ENCODE measurements at regions not wholly inside any gene's neighbourhood (a gene's known extent, or its start where the extent isn't known, plus 50 kb on each side); places are given as distances from the start of the nearest gene placed in this dataset.

DNA sequence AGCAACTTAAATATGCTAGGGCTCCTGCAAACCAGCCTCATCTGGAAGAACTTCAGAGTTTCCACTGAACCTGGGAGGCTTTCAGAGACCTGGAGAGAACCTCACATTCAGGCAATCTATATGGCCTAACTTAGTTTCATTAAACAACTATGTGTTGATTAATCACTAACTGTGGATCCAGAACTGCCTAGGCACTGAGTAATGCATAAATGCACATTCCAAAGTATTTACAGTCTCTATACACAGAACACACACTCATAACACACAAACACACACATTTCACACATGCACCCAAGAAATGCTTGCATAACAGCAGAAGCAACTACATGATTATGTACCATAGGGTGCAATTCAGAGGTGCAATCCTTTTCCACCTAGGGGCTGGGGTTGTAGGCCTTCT, 552.8 kb downstream of the BCL11A start:
- Histone ChIP-seq H3K36me3 (ENCODE audit: control insufficient read depth in 3 of 3, insufficient read depth in 2 of 3, low read depth in 1 of 3, low read length in 3 of 3) (no peaks in the 10 kb centered on the region), H3K9me3 (ENCODE audit: control insufficient read depth in 2 of 2, insufficient read depth in 1 of 2, low read depth in 1 of 2, low read length in 1 of 2) (no peaks in the 10 kb centered on the region), H3K4me3 (ENCODE audit: low read depth in 1 of 3, low read length in 3 of 3) (no peak overlapping the region), H3K4me1 (ENCODE audit: control insufficient read depth in 3 of 3, insufficient read depth in 2 of 3, low read depth in 1 of 3, low read length in 2 of 3) (peaks cover 0 to 2% (median 1%) of the 10 kb centered on the region in 3 donors), H3K27me3 (ENCODE audit: control insufficient read depth in 3 of 3, insufficient read depth in 3 of 3, low read length in 3 of 3) (no peaks in the 10 kb centered on the region), H3K27ac (ENCODE audit: low read depth in 1 of 3, low read length in 2 of 3) (no peak overlapping the region)
- DNase-seq (no peak), FAIRE-seq (no peak)

DNA sequence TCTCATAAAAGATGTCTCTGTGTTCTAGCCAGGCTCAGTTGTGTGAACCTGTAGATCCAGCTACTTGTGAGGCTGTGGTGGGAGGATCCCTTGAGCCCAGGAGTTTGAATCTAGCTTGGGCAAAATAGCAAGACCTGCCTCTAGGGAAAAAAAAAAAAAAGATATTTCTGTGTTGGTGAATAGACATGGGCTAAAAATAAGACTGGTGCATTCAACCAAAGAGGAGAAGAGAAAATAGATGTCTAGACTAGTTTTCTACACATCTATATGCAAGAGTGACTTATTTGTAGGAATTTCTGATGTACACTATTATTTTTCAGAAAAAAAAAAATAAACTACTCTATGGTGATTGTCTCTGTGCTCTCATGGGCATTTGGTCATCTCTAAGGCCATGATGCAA, 555.1 kb downstream of the BCL11A start:
- DNase-seq = no peak
- FAIRE-seq = no peak
- Histone ChIP-seq H3K27me3 (ENCODE audit: control insufficient read depth in 3 of 3, insufficient read depth in 3 of 3, low read length in 3 of 3) (no peaks in the 10 kb centered on the region), H3K27ac (ENCODE audit: low read depth in 1 of 3, low read length in 2 of 3) (no peak overlapping the region), H3K9me3 (ENCODE audit: control insufficient read depth in 2 of 2, insufficient read depth in 1 of 2, low read depth in 1 of 2, low read length in 1 of 2) (no peaks in the 10 kb centered on the region), H3K4me3 (ENCODE audit: low read depth in 1 of 3, low read length in 3 of 3) (no peak overlapping the region), H3K4me1 (ENCODE audit: control insufficient read depth in 3 of 3, insufficient read depth in 2 of 3, low read depth in 1 of 3, low read length in 2 of 3) (peaks cover 3 to 9% (median 3%) of the 10 kb centered on the region in 3 donors), H3K36me3 (ENCODE audit: control insufficient read depth in 3 of 3, insufficient read depth in 2 of 3, low read depth in 1 of 3, low read length in 3 of 3) (no peaks in the 10 kb centered on the region)

DNA sequence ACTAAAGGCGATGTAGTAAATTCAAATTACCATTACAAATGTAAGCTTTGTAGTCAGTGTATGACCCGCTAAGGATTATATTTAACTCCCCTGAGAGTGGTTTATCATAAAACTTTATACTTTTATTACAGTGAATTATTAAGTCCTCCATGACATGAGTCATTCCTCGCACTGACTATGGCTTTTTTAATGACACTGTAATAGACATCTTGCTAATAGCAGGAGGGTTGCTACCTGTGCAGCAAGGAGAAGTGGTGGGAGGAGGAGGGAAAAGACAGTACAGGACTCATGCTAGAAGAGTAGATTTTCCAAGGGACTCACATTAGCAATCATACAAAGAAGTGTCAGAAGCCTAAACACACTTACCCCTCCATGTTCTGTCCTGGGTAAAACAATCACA, 556.1 kb downstream of the BCL11A start:
- 18 to 68% (median 55%) methylated on average over 3 of the region's 3 CpGs for WGBS, 3 donors
- peak; percentile 63 to 90 for DNase-seq
- Histone ChIP-seq H3K27ac (ENCODE audit: low read depth in 1 of 3, low read length in 2 of 3) (no peak overlapping the region), H3K36me3 (ENCODE audit: control insufficient read depth in 3 of 3, insufficient read depth in 2 of 3, low read depth in 1 of 3, low read length in 3 of 3) (no peaks in the 10 kb centered on the region), H3K9me3 (ENCODE audit: control insufficient read depth in 2 of 2, insufficient read depth in 1 of 2, low read depth in 1 of 2, low read length in 1 of 2) (no peaks in the 10 kb centered on the region), H3K4me1 (ENCODE audit: control insufficient read depth in 3 of 3, insufficient read depth in 2 of 3, low read depth in 1 of 3, low read length in 2 of 3) (peaks cover 3 to 9% (median 3%) of the 10 kb centered on the region in 3 donors), H3K4me3 (ENCODE audit: low read depth in 1 of 3, low read length in 3 of 3) (no peak overlapping the region), H3K27me3 (ENCODE audit: control insufficient read depth in 3 of 3, insufficient read depth in 3 of 3, low read length in 3 of 3) (no peaks in the 10 kb centered on the region)
- peak; percentile 64 for FAIRE-seq

DNA sequence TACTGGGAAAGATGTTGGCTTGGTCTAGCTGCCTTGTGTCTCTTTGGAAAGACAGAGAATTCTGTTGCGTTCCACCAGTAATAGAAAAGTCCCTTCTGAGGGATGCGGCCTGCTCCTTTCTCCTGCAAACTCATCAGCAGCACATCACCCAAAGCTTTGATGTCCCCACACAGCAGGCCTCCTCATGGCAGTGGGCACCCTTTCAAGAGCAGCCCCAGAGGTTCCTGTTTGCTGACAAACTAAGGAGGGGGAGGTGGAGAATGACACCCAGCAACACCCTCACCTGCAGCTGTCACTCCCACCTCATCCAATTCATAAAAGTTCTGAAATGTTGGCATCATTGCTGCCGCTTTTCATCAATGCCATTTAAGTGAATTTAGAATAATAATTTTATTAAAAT, 556.6 kb downstream of the BCL11A start:
- DNase-seq = no peak
- H3K9me3 ChIP-seq (ENCODE audit: control insufficient read depth in 2 of 2, insufficient read depth in 1 of 2, low read depth in 1 of 2, low read length in 1 of 2) = no peaks in the 10 kb centered on the region
- 19 to 56% (median 38%) methylated on average over 3 of the region's 3 CpGs for WGBS, 3 donors
- H3K36me3 ChIP-seq (ENCODE audit: control insufficient read depth in 3 of 3, insufficient read depth in 2 of 3, low read depth in 1 of 3, low read length in 3 of 3) = no peaks in the 10 kb centered on the region
- FAIRE-seq = no peak
- no peak overlapping the region for H3K4me3 ChIP-seq (ENCODE audit: low read depth in 1 of 3, low read length in 3 of 3)
- no peaks in the 10 kb centered on the region for H3K27me3 ChIP-seq (ENCODE audit: control insufficient read depth in 3 of 3, insufficient read depth in 3 of 3, low read length in 3 of 3)
- peak overlapping the region in 1 of 3 donors; percentile 40 for H3K27ac ChIP-seq (ENCODE audit: low read depth in 1 of 3, low read length in 2 of 3)
- H3K4me1 ChIP-seq (ENCODE audit: control insufficient read depth in 3 of 3, insufficient read depth in 2 of 3, low read depth in 1 of 3, low read length in 2 of 3) = peaks cover 3 to 9% (median 3%) of the 10 kb centered on the region in 3 donors

DNA sequence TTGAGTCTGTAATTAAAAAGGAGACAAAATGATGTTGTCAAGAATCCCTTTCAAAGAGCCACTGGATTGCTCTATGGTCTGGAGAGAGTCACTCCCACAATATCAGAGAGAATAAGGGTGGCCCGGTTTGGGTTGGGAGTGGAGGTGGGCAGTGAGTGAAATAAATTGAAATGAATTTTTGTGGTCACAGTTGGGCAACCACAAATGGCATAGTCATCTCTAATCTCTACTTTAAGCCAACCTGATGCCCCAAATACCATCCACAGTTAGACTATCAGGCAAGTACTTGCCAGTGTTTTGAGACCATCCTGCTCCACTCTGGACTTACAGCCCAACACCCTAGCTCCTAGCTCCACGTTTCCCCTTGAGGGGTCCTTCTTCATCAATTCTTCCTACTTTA, 559.7 kb downstream of the BCL11A start:
- peaks cover 3 to 9% (median 3%) of the 10 kb centered on the region in 3 donors for H3K4me1 ChIP-seq (ENCODE audit: control insufficient read depth in 3 of 3, insufficient read depth in 2 of 3, low read depth in 1 of 3, low read length in 2 of 3)
- H3K4me3 ChIP-seq (ENCODE audit: low read depth in 1 of 3, low read length in 3 of 3) = no peak overlapping the region
- H3K27ac ChIP-seq (ENCODE audit: low read depth in 1 of 3, low read length in 2 of 3) = no peak overlapping the region
- H3K9me3 ChIP-seq (ENCODE audit: control insufficient read depth in 2 of 2, insufficient read depth in 1 of 2, low read depth in 1 of 2, low read length in 1 of 2) = no peaks in the 10 kb centered on the region
- DNase-seq = no peak
- no peak for FAIRE-seq
- H3K27me3 ChIP-seq (ENCODE audit: control insufficient read depth in 3 of 3, insufficient read depth in 3 of 3, low read length in 3 of 3) = no peaks in the 10 kb centered on the region
- WGBS, 3 donors = 63 to 88% (median 74%) methylated on average over 2 of the region's 2 CpGs
- H3K36me3 ChIP-seq (ENCODE audit: control insufficient read depth in 3 of 3, insufficient read depth in 2 of 3, low read depth in 1 of 3, low read length in 3 of 3) = no peaks in the 10 kb centered on the region

DNA sequence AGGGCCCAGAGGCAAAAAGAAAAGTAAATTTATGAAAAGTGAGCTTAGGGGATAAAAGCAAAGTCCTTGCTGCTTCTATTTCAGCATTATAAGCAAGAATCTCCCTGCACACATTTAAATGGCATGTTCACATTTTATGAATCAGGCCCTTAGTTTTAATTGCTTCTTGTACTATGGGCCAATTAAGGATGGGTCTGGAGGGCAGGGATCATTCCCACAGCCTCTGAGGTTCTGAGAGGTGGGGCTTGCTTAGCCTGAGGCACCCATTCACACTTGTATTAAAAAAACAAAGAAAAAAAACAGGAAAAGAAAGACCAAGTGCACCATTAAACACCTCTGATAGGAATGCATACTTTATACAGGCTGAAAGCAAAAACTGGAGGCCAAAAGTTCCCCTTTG, 565.1 kb downstream of the BCL11A start:
- peaks cover 0 to 4% (median 0%) of the 10 kb centered on the region in 3 donors for H3K4me1 ChIP-seq (ENCODE audit: control insufficient read depth in 3 of 3, insufficient read depth in 2 of 3, low read depth in 1 of 3, low read length in 2 of 3)
- no peaks in the 10 kb centered on the region for H3K9me3 ChIP-seq (ENCODE audit: control insufficient read depth in 2 of 2, insufficient read depth in 1 of 2, low read depth in 1 of 2, low read length in 1 of 2)
- H3K36me3 ChIP-seq (ENCODE audit: control insufficient read depth in 3 of 3, insufficient read depth in 2 of 3, low read depth in 1 of 3, low read length in 3 of 3) = no peaks in the 10 kb centered on the region
- DNase-seq (peak; percentile 10 to 42), FAIRE-seq (no peak)
- H3K4me3 ChIP-seq (ENCODE audit: low read depth in 1 of 3, low read length in 3 of 3) = no peak overlapping the region
- no peaks in the 10 kb centered on the region for H3K27me3 ChIP-seq (ENCODE audit: control insufficient read depth in 3 of 3, insufficient read depth in 3 of 3, low read length in 3 of 3)
- H3K27ac ChIP-seq (ENCODE audit: low read depth in 1 of 3, low read length in 2 of 3) = no peak overlapping the region

DNA sequence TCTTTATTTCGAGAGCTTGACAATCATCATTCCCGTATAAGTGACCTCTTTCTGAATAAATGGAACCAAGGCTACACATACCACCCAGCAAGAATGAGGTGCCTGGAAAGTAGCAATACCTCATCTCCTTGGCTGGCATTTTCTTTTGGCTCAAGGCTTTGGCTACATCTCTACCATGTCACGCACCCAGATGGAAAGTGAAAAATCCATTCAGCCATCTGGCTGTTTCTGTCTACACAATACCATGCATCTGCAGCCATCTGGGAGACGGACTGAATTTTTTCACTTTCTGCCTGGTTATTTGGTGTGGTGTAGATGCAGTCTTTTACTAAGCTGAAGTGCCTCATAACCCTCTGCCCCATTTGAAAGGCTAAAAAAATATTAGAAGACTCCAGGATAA, 566.9 kb downstream of the BCL11A start:
- Histone ChIP-seq H3K27me3 (ENCODE audit: control insufficient read depth in 3 of 3, insufficient read depth in 3 of 3, low read length in 3 of 3) (no peaks in the 10 kb centered on the region), H3K4me3 (ENCODE audit: low read depth in 1 of 3, low read length in 3 of 3) (no peak overlapping the region), H3K36me3 (ENCODE audit: control insufficient read depth in 3 of 3, insufficient read depth in 2 of 3, low read depth in 1 of 3, low read length in 3 of 3) (no peaks in the 10 kb centered on the region), H3K4me1 (ENCODE audit: control insufficient read depth in 3 of 3, insufficient read depth in 2 of 3, low read depth in 1 of 3, low read length in 2 of 3) (peaks cover 0 to 4% (median 0%) of the 10 kb centered on the region in 3 donors), H3K27ac (ENCODE audit: low read depth in 1 of 3, low read length in 2 of 3) (no peak overlapping the region), H3K9me3 (ENCODE audit: control insufficient read depth in 2 of 2, insufficient read depth in 1 of 2, low read depth in 1 of 2, low read length in 1 of 2) (no peaks in the 10 kb centered on the region)
- FAIRE-seq (no peak), DNase-seq (no peak)
- 90 to 98% (median 95%) methylated on average over 4 of the region's 4 CpGs for WGBS, 3 donors

DNA sequence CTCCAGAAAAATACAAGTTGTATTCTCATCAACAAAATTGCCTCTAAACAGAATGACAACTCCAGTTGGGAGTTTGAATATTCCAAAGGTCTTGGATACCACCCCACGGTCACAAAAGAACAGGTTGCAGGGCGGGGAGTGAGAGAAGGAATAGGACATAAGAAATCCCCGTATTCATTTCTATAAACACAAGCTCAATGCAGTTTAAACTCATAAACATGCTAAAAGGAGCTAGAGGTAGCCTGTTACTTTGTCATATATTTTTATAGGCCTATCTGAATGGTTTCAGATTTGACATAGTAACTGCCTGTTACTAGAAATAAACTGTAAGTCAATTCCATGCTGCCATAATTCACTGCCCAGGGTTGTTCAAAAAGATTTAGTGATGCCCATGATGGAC, 567.5 kb downstream of the BCL11A start:
- DNase-seq (no peak), FAIRE-seq (no peak)
- no peaks in the 10 kb centered on the region for H3K36me3 ChIP-seq (ENCODE audit: control insufficient read depth in 3 of 3, insufficient read depth in 2 of 3, low read depth in 1 of 3, low read length in 3 of 3)
- WGBS, 3 donors = 82 to 89% (median 84%) methylated on average over 3 of the region's 3 CpGs
- H3K4me1 ChIP-seq (ENCODE audit: control insufficient read depth in 3 of 3, insufficient read depth in 2 of 3, low read depth in 1 of 3, low read length in 2 of 3) = peaks cover 0 to 4% (median 0%) of the 10 kb centered on the region in 3 donors
- H3K9me3 ChIP-seq (ENCODE audit: control insufficient read depth in 2 of 2, insufficient read depth in 1 of 2, low read depth in 1 of 2, low read length in 1 of 2) = no peaks in the 10 kb centered on the region
- H3K27me3 ChIP-seq (ENCODE audit: control insufficient read depth in 3 of 3, insufficient read depth in 3 of 3, low read length in 3 of 3) = no peaks in the 10 kb centered on the region
- no peak overlapping the region for H3K27ac ChIP-seq (ENCODE audit: low read depth in 1 of 3, low read length in 2 of 3)
- H3K4me3 ChIP-seq (ENCODE audit: low read depth in 1 of 3, low read length in 3 of 3) = no peak overlapping the region

DNA sequence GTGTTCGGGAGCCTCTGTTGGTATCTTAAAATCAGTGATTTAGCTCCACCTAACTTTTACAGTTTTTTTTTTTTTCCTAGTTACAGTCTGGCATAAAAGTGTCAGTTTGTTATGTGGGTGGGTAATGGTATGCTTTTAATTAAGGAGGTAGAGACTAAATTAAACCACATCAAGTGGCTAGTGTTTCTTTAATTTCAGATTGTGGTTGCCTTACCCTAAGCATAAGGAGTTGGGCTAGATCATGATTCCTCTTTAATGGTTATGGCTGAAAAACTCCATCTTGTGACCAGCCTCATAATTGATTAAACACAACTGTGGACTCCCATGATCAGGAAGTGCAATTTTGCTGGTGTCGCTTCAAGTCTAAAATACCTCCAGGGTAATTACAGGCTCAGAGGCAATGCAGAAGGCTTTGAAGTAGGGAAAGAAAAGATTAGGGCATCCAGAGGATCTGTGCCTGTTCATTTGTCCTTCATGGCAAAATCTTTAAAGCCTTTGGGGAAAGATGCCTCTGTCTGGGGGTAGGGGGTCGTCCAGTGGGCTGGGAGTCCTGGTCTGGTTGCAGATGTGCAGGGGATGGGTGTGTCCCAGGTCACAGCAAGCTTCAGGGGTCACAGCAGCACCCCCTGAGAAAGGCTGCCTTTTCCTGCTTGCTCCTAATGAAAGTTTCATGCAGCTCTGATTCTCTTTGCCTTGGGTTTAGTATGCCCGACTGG, 579.2 kb downstream of the BCL11A start:
- H3K4me3 ChIP-seq (ENCODE audit: low read depth in 1 of 3, low read length in 3 of 3) = no peak overlapping the region
- H3K27me3 ChIP-seq (ENCODE audit: control insufficient read depth in 3 of 3, insufficient read depth in 3 of 3, low read length in 3 of 3) = no peaks in the 10 kb centered on the region
- no peaks in the 10 kb centered on the region for H3K9me3 ChIP-seq (ENCODE audit: control insufficient read depth in 2 of 2, insufficient read depth in 1 of 2, low read depth in 1 of 2, low read length in 1 of 2)
- H3K27ac ChIP-seq (ENCODE audit: low read depth in 1 of 3, low read length in 2 of 3) = no peak overlapping the region
- FAIRE-seq = no peak
- no peaks in the 10 kb centered on the region for H3K36me3 ChIP-seq (ENCODE audit: control insufficient read depth in 3 of 3, insufficient read depth in 2 of 3, low read depth in 1 of 3, low read length in 3 of 3)
- WGBS, 3 donors = 36 to 52% (median 49%) methylated on average over 4 of the region's 4 CpGs
- H3K4me1 ChIP-seq (ENCODE audit: control insufficient read depth in 3 of 3, insufficient read depth in 2 of 3, low read depth in 1 of 3, low read length in 2 of 3) = peaks cover 0 to 6% (median 0%) of the 10 kb centered on the region in 3 donors
- peak in 1 of 2 donors; percentile 19 for DNase-seq

Data from small intestine (tissue), 7 donors.